ENCODE measurements at regions not wholly inside any gene's neighbourhood (a gene's known extent, or its start where the extent isn't known, plus 50 kb on each side); places are given as distances from the start of the nearest gene placed in this dataset.

DNA sequence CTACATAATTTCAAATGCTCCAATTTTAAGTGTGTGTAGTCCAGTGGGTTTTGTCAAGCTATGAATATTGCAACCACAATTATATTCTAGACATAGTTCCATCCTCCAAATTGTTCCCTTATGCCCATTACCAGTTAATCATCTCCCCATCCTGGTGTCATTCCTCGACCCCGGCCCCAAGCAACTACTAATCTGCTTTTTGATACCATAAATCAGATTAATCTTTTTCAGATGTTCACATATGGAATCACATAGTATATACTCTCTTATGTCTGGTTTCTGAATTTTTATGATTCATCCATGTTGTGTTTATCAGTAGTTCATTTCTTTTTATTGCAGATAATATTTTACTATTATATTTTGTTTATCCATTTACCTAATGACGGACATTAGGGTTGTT is 148.4 kb upstream of the RORB start:
- Histone ChIP-seq H3K4me3 (replicated peaks; ENCODE audit: low read depth, low read length) (no peak overlapping the region), H3K36me3 (ENCODE audit: control insufficient read depth, insufficient read depth, low read length) (no peaks in the 10 kb centered on the region), H3K27me3 (replicated peaks; ENCODE audit: control insufficient read depth, insufficient read depth, low read length) (no peaks in the 10 kb centered on the region)
- TF ChIP-seq, protein P1, sequence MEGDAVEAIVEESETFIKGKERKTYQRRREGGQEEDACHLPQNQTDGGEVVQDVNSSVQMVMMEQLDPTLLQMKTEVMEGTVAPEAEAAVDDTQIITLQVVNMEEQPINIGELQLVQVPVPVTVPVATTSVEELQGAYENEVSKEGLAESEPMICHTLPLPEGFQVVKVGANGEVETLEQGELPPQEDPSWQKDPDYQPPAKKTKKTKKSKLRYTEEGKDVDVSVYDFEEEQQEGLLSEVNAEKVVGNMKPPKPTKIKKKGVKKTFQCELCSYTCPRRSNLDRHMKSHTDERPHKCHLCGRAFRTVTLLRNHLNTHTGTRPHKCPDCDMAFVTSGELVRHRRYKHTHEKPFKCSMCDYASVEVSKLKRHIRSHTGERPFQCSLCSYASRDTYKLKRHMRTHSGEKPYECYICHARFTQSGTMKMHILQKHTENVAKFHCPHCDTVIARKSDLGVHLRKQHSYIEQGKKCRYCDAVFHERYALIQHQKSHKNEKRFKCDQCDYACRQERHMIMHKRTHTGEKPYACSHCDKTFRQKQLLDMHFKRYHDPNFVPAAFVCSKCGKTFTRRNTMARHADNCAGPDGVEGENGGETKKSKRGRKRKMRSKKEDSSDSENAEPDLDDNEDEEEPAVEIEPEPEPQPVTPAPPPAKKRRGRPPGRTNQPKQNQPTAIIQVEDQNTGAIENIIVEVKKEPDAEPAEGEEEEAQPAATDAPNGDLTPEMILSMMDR (IDR thresholded peaks at IDR 0.05; ENCODE audit: insufficient read depth, low read length, poor library complexity, severe bottlenecking), result no peak
- no peak for DNase-seq (ENCODE audit: extremely low read depth, insufficient read length)

DNA sequence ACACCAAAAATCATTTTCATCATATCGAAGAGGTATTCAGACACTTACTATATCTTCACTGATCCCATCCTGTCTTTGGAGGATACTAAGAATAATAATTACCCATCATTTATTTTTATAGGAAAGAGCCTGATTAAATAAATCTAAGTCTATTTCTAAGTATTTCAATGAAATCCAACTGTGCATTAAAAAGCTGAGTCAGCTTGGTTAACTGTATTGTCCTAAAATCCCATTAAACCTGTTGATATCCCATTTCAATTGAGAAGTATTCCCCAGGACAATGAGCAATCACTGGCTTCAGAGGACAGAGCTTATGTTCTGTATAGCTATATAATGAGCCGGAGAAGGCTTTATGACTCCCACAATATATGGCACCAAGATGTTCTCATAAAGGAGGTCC is 142.0 kb upstream of the RORB start:
- Histone ChIP-seq H3K36me3 (ENCODE audit: control insufficient read depth, insufficient read depth, low read length) (no peaks in the 10 kb centered on the region), H3K4me3 (replicated peaks; ENCODE audit: low read depth, low read length) (no peak overlapping the region), H3K27me3 (replicated peaks; ENCODE audit: control insufficient read depth, insufficient read depth, low read length) (no peaks in the 10 kb centered on the region)
- TF ChIP-seq, protein P1 (IDR thresholded peaks at IDR 0.05; ENCODE audit: insufficient read depth, low read length, poor library complexity, severe bottlenecking), result no peak
- no peak for DNase-seq (ENCODE audit: extremely low read depth, insufficient read length)

DNA sequence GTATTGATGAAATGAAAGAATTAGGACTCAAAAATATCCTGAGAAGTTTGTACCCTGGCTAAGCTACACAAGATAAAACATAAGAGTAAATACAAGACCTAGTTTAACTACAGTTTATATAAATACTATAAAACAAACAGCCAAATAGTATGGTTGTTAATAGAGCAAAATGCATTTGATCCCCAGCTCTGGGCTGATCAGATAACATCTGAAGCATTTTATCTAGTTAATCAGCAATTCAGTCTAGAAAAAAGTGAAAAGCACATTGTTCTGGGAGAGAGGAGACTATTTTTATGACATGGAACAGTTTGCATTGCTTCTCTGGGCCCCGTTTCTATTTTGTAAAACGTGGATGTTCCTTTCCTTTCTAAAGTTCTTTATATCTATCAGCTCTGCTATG is 139.6 kb upstream of the RORB start:
- no peak for DNase-seq (ENCODE audit: extremely low read depth, insufficient read length)
- Histone ChIP-seq H3K36me3 (ENCODE audit: control insufficient read depth, insufficient read depth, low read length) (no peaks in the 10 kb centered on the region), H3K4me3 (replicated peaks; ENCODE audit: low read depth, low read length) (no peak overlapping the region), H3K27me3 (replicated peaks; ENCODE audit: control insufficient read depth, insufficient read depth, low read length) (no peaks in the 10 kb centered on the region)
- TF ChIP-seq, protein P1 (IDR thresholded peaks at IDR 0.05; ENCODE audit: insufficient read depth, low read length, poor library complexity, severe bottlenecking), result no peak

DNA sequence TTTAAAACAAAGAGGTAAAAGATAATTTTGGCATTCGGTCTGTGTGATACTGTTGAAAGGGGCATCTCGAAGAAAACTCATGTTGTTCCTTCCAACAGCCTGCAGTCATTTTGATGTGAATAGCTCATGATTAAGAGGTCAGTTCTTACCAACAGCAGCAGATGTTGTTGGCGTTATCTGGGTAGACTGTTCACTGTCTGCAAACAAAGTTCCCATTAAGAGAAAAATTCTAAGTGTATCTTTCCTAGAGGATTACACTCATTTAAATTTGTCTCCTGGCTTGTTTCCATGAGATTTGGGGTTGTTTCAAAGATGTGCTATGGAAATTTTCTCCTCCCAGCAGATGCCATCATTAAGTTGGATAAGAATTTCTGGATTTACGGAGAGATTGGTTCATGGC is 138.2 kb upstream of the RORB start:
- no peak for DNase-seq (ENCODE audit: extremely low read depth, insufficient read length)
- Histone ChIP-seq H3K36me3 (ENCODE audit: control insufficient read depth, insufficient read depth, low read length) (no peaks in the 10 kb centered on the region), H3K4me3 (replicated peaks; ENCODE audit: low read depth, low read length) (no peak overlapping the region), H3K27me3 (replicated peaks; ENCODE audit: control insufficient read depth, insufficient read depth, low read length) (no peaks in the 10 kb centered on the region)
- TF ChIP-seq, protein P1 (IDR thresholded peaks at IDR 0.05; ENCODE audit: insufficient read depth, low read length, poor library complexity, severe bottlenecking), result no peak

DNA sequence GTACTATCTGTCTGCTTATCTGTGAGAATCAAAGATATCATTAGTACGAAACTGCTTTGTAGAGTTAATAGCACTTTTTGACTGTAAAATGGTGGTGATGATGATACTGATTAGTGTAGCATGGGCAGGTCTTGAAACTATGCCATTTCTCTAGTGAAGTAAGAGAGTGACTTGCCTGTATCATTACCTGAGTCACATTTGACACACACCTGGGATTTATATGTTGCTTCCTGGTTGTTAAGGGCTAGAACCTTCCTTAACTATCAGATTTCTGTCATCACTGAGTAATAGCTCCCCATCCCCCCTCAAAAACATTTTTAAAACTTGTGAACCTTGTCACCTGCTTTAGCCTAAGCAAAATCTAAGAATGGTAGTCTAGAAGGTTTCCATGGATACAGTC is 135.6 kb upstream of the RORB start:
- TF ChIP-seq, protein P1 (IDR thresholded peaks at IDR 0.05; ENCODE audit: insufficient read depth, low read length, poor library complexity, severe bottlenecking), result no peak
- DNase-seq (ENCODE audit: extremely low read depth, insufficient read length), result no peak
- Histone ChIP-seq H3K36me3 (ENCODE audit: control insufficient read depth, insufficient read depth, low read length) (no peaks in the 10 kb centered on the region), H3K27me3 (replicated peaks; ENCODE audit: control insufficient read depth, insufficient read depth, low read length) (no peaks in the 10 kb centered on the region), H3K4me3 (replicated peaks; ENCODE audit: low read depth, low read length) (no peak overlapping the region)

DNA sequence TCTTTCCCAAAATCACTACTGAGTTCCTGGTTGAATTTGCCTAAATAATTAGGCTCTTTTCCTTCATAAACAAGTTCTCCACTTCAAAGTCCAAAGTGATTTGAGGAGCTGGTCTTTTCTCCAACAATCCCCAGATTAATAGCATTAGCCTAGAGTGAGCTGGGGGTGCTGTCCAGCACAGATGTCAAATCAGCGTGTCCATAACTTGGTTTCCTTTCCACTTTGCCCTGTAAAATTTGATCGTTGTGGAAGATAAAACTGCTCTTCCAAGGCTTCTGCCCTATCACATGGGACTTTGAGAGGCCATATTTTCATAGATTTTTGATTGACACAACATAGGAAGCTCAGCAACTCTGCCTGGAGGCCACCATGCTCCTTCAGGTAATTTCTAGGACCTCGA is 134.7 kb upstream of the RORB start:
- Histone ChIP-seq H3K36me3 (ENCODE audit: control insufficient read depth, insufficient read depth, low read length) (no peaks in the 10 kb centered on the region), H3K27me3 (replicated peaks; ENCODE audit: control insufficient read depth, insufficient read depth, low read length) (no peaks in the 10 kb centered on the region), H3K4me3 (replicated peaks; ENCODE audit: low read depth, low read length) (no peak overlapping the region)
- TF ChIP-seq, protein P1 (IDR thresholded peaks at IDR 0.05; ENCODE audit: insufficient read depth, low read length, poor library complexity, severe bottlenecking), result no peak
- no peak for DNase-seq (ENCODE audit: extremely low read depth, insufficient read length)

Data from GM06990 (cell line).